Right lobe of liver (tissue), 4 donors: ENCODE measurements at regions not wholly inside any gene's neighbourhood (a gene's known extent, or its start where the extent isn't known, plus 50 kb on each side); places are given as distances from the start of the nearest gene placed in this dataset.

Source experiments
- POLR2A ChIP-seq: fragments of 450-650 bp; IDR thresholded peaks from one replicate; pipeline ENCODE4 v1.6.1; 2017; ENCODE audit warnings: antibody characterized with exemption, mild to moderate bottlenecking
- TF ChIP-seq, protein P1 (sequence below), 4 donors: fragments of 200-600 bp in 3 of 4; fragments of 450-650 bp in 1 of 4; IDR thresholded peaks; one replicate each; pipeline versions ENCODE4 v1.5.1 to v1.8.0; 2016 to 2022; ENCODE audit warnings: antibody characterized with exemption in 4 of 4, mild to moderate bottlenecking in 2 of 4
- donor health status: DM: no; HTN: no; CAD: no.
- donor health status: DM: no; HTN: no; CAD: no.
- donor health status: DM: no; HTN: yes; CAD: no.

GRCh38 chr20:43397147-43397546 lies 60.5 kb upstream of the SRSF6 start:
- TF ChIP-seq, protein P1, sequence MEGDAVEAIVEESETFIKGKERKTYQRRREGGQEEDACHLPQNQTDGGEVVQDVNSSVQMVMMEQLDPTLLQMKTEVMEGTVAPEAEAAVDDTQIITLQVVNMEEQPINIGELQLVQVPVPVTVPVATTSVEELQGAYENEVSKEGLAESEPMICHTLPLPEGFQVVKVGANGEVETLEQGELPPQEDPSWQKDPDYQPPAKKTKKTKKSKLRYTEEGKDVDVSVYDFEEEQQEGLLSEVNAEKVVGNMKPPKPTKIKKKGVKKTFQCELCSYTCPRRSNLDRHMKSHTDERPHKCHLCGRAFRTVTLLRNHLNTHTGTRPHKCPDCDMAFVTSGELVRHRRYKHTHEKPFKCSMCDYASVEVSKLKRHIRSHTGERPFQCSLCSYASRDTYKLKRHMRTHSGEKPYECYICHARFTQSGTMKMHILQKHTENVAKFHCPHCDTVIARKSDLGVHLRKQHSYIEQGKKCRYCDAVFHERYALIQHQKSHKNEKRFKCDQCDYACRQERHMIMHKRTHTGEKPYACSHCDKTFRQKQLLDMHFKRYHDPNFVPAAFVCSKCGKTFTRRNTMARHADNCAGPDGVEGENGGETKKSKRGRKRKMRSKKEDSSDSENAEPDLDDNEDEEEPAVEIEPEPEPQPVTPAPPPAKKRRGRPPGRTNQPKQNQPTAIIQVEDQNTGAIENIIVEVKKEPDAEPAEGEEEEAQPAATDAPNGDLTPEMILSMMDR (IDR thresholded peaks at IDR 0.05): no peak
- TF ChIP-seq POLR2A: no peak
